Kidney (tissue), 13 donors: ENCODE measurements at regions not wholly inside any gene's neighbourhood (a gene's known extent, or its start where the extent isn't known, plus 50 kb on each side); places are given as distances from the start of the nearest gene placed in this dataset.

Experiments
- DNase-seq, 5 donors: peaks; one replicate each; pipeline ENCODE4 v3.0.0-alpha.2; 2013 to 2020
- FAIRE-seq: peaks from 2 replicates; lab custom pipeline; 2012; peaks lifted over from hg19 to GRCh38; lab: Jason Lieb, UNC
- H3K27ac ChIP-seq, 2 donors: one replicate each; pipeline ENCODE4 v1.7.0; 2013; ENCODE audit warnings: low read depth in 2 of 2, low read length in 2 of 2, inconsistent platforms in 1 of 2
- H3K27me3 ChIP-seq: one replicate; pipeline ENCODE4 v1.7.1; 2013; ENCODE audit warnings: low read length, inconsistent platforms; ENCODE audit not compliant: control insufficient read depth, insufficient read depth
- H3K36me3 ChIP-seq, 3 donors: one replicate each; pipeline versions ENCODE4 v1.7.0 to v1.7.1; 2013; ENCODE audit warnings: low read length in 3 of 3, control low read depth in 1 of 3, inconsistent platforms in 1 of 3; ENCODE audit not compliant: insufficient read depth in 3 of 3, control insufficient read depth in 2 of 3
- H3K4me1 ChIP-seq, 3 donors: one replicate each; pipeline versions ENCODE4 v1.7.0 to v1.7.1; 2013; ENCODE audit warnings: low read length in 3 of 3, inconsistent platforms in 1 of 3, low read depth in 1 of 3; ENCODE audit not compliant: control insufficient read depth in 2 of 3, insufficient read depth in 2 of 3
- H3K4me3 ChIP-seq, 3 donors: one replicate each; pipeline versions ENCODE4 v1.7.0 to v1.8.1; 2013; ENCODE audit warnings: low read length in 3 of 3, control low read depth in 1 of 3, inconsistent platforms in 1 of 3
- H3K9ac ChIP-seq, 3 donors: one replicate each; pipeline versions ENCODE4 v1.7.0 to v1.7.1; 2013; ENCODE audit warnings: low read length in 3 of 3, control low read depth in 1 of 3, inconsistent platforms in 1 of 3
- H3K9me3 ChIP-seq, 3 donors: one replicate each; pipeline versions ENCODE4 v1.7.0 to v1.7.1; 2013; ENCODE audit warnings: low read length in 3 of 3, control low read depth in 1 of 3, inconsistent platforms in 1 of 3; ENCODE audit not compliant: control insufficient read depth in 2 of 3, insufficient read depth in 1 of 3
- intact Hi-C: fragments of 100-400 bp; cut with DNase I; formaldehyde crosslinking; loops from one replicate; pipeline ENCODE4 v1.11.1; 2022
- TF ChIP-seq, protein P1 (sequence below): IDR thresholded peaks from 3 replicates; pipeline ENCODE4 v1.5.1; 2012; ENCODE audit warnings: mild to moderate bottlenecking, moderate library complexity, borderline replicate concordance; ENCODE audit not compliant: insufficient read depth; ENCODE audit errors: extremely low read depth
- donor health status: control.
- donor health status: control.
- donor health status: control.
- donor health status: control.
- donor health status: control.
- donor health status: DM: yes; HTN: yes; CAD: no.
- donor health status: Normal renal cell carcinoma (clear cell type).

GRCh38 chr10:78210548-78210947 lies 176.9 kb downstream of the RPS24 start:
- Histone ChIP-seq H3K9me3 (no peaks in the 10 kb centered on the region), H3K27me3 (no peaks in the 10 kb centered on the region), H3K36me3 (no peaks in the 10 kb centered on the region), H3K9ac (no peak overlapping the region), H3K4me1 (peaks cover 0 to 8% (median 8%) of the 10 kb centered on the region in 3 donors), H3K4me3 (no peak overlapping the region), H3K27ac (no peak overlapping the region)
- DNase-seq (no peak), FAIRE-seq (no peak)
- intact Hi-C loops, result no loop called here
- TF ChIP-seq, protein P1, sequence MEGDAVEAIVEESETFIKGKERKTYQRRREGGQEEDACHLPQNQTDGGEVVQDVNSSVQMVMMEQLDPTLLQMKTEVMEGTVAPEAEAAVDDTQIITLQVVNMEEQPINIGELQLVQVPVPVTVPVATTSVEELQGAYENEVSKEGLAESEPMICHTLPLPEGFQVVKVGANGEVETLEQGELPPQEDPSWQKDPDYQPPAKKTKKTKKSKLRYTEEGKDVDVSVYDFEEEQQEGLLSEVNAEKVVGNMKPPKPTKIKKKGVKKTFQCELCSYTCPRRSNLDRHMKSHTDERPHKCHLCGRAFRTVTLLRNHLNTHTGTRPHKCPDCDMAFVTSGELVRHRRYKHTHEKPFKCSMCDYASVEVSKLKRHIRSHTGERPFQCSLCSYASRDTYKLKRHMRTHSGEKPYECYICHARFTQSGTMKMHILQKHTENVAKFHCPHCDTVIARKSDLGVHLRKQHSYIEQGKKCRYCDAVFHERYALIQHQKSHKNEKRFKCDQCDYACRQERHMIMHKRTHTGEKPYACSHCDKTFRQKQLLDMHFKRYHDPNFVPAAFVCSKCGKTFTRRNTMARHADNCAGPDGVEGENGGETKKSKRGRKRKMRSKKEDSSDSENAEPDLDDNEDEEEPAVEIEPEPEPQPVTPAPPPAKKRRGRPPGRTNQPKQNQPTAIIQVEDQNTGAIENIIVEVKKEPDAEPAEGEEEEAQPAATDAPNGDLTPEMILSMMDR, result no peak

GRCh38 chr10:78210976-78211375 lies 177.3 kb downstream of the RPS24 start:
- no peaks in the 10 kb centered on the region for H3K36me3 ChIP-seq
- no peak for DNase-seq
- intact Hi-C loops, result no loop called here
- H3K27me3 ChIP-seq, result no peaks in the 10 kb centered on the region
- FAIRE-seq, result no peak
- H3K4me1 ChIP-seq, result peaks cover 0 to 12% (median 8%) of the 10 kb centered on the region in 3 donors
- TF ChIP-seq, protein P1, result no peak
- H3K9ac ChIP-seq, result no peak overlapping the region
- H3K9me3 ChIP-seq, result no peaks in the 10 kb centered on the region
- no peak overlapping the region for H3K4me3 ChIP-seq
- H3K27ac ChIP-seq, result no peak overlapping the region

DNA sequence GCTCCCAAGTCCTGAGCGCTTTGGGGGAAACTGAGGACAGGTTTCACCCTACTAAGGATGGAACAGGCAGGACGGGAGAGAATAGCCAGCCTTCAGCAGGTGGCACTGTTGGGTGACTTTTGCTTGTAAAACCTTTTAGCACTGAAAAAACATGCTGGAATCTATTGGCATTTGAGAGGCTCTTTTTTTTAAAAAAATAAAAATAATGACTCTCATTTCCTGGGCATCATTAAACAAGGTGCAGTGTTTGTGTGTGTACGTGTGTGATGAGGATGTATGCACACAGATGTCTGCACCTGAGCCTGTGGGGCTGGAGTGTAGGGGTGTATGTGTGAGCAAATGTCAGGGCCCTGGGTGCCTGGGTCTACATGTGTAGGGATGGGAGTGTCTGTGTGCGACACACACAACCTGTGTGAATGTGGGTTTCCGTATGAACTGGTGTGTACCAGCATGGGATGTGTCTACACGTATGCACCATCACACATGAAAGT lies 177.9 kb downstream of the RPS24 start:
- no peak for FAIRE-seq
- intact Hi-C loops, result no loop called here
- H3K9me3 ChIP-seq, result no peaks in the 10 kb centered on the region
- peak in 4 of 5 donors; percentile 58 to 73 (median 66) for DNase-seq
- no peaks in the 10 kb centered on the region for H3K36me3 ChIP-seq
- H3K9ac ChIP-seq, result no peak overlapping the region
- no peak overlapping the region for H3K27ac ChIP-seq
- TF ChIP-seq, protein P1, result peak; percentile 39
- no peak overlapping the region for H3K4me3 ChIP-seq
- peaks cover 0 to 13% (median 8%) of the 10 kb centered on the region in 3 donors for H3K4me1 ChIP-seq
- H3K27me3 ChIP-seq, result no peaks in the 10 kb centered on the region
